IMR-90 (cell line): ENCODE measurements at regions not wholly inside any gene's neighbourhood (a gene's known extent, or its start where the extent isn't known, plus 50 kb on each side); places are given as distances from the start of the nearest gene placed in this dataset.

Experiments used
- CEBPB ChIP-seq: IDR thresholded peaks from 2 replicates; pipeline ENCODE4 v1.6.1; 2012; ENCODE audit warnings: low read depth, low read length, improper control_type of control experiment
- MXI1 ChIP-seq: IDR thresholded peaks from 2 replicates; pipeline ENCODE4 v1.6.1; 2012; ENCODE audit warnings: low read depth, mild to moderate bottlenecking, low read length, moderate library complexity, borderline replicate concordance
- NFE2L2 ChIP-seq: fragments of 150-350 bp; IDR thresholded peaks from 2 replicates; pipeline ENCODE4 v1.6.1; 2016; ENCODE audit warnings: low read depth, mild to moderate bottlenecking, low read length
- POLR2A ChIP-seq: IDR thresholded peaks from 2 replicates; pipeline ENCODE4 v1.6.1; 2012; ENCODE audit warnings: mild to moderate bottlenecking, low read depth, low read length
- RCOR1 ChIP-seq: IDR thresholded peaks from 2 replicates; pipeline ENCODE4 v1.6.1; 2012; ENCODE audit warnings: mild to moderate bottlenecking, low read length, improper control_type of control experiment; ENCODE audit not compliant: insufficient replicate concordance
- SMC3 ChIP-seq: fragments of 150-350 bp; IDR thresholded peaks from 2 replicates; pipeline ENCODE4 v1.6.1; 2016; ENCODE audit warnings: low read depth, mild to moderate bottlenecking, antibody characterized with exemption, low read length, moderate library complexity
- TF ChIP-seq, protein P1 (sequence below): conservative IDR thresholded peaks from 2 replicates; pipeline ENCODE4 v1.5.1; 2012; ENCODE audit warnings: mild to moderate bottlenecking, low read depth, low read length, improper control_type of control experiment
- TF ChIP-seq, protein P2 (sequence below): fragments of 150-350 bp; IDR thresholded peaks from 2 replicates; pipeline ENCODE4 v1.6.1; 2017; ENCODE audit warnings: mild to moderate bottlenecking, antibody characterized with exemption, low read length, low read depth

DNA sequence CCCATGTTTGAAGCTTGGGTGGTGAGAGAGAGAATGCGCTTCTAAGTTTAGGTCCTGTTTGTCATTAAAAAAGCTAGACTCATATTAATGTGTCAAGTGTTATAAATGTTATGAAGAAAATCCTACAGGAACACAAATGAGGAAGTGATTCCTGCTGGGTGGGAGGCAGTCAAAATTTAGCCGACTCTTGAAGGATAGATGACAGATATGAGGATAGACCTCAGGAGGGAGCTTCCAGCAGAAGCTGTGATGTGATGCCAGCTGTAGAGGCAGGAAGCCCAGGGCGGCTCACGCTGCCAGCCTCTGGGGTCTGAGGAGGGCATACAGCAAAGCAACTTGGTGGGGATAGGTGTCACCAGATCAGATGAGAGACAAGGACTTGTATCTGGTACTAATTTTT is 74.7 kb upstream of the ADAMTS16 start:
- TF ChIP-seq, protein P1, sequence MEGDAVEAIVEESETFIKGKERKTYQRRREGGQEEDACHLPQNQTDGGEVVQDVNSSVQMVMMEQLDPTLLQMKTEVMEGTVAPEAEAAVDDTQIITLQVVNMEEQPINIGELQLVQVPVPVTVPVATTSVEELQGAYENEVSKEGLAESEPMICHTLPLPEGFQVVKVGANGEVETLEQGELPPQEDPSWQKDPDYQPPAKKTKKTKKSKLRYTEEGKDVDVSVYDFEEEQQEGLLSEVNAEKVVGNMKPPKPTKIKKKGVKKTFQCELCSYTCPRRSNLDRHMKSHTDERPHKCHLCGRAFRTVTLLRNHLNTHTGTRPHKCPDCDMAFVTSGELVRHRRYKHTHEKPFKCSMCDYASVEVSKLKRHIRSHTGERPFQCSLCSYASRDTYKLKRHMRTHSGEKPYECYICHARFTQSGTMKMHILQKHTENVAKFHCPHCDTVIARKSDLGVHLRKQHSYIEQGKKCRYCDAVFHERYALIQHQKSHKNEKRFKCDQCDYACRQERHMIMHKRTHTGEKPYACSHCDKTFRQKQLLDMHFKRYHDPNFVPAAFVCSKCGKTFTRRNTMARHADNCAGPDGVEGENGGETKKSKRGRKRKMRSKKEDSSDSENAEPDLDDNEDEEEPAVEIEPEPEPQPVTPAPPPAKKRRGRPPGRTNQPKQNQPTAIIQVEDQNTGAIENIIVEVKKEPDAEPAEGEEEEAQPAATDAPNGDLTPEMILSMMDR, result no peak
- TF ChIP-seq SMC3, result no peak
- no peak for TF ChIP-seq RCOR1
- TF ChIP-seq POLR2A, result no peak
- TF ChIP-seq, protein P2, sequence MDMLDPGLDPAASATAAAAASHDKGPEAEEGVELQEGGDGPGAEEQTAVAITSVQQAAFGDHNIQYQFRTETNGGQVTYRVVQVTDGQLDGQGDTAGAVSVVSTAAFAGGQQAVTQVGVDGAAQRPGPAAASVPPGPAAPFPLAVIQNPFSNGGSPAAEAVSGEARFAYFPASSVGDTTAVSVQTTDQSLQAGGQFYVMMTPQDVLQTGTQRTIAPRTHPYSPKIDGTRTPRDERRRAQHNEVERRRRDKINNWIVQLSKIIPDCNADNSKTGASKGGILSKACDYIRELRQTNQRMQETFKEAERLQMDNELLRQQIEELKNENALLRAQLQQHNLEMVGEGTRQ, result no peak
- no peak for TF ChIP-seq CEBPB
- TF ChIP-seq MXI1, result no peak
- TF ChIP-seq NFE2L2, result no peak
